Activated naive CD4-positive, alpha-beta T cell treated with anti-CD3 and anti-CD28 coated beads, Interleukin-2, amount 10 ng/mL, durations not matched to agents 7 days and 5 days (primary cell): ENCODE measurements at regions not wholly inside any gene's neighbourhood (a gene's known extent, or its start where the extent isn't known, plus 50 kb on each side); places are given as distances from the start of the nearest gene placed in this dataset.

Experiments used
- CTCF ChIA-PET: fragments of 350-600 bp; sonication (Branson Sonifier 250); formaldehyde crosslinking; loops from one replicate; lab custom pipeline; 2021; ENCODE audit warnings: antibody characterized with exemption; lab: Charles Lee
- DNase-seq: peaks from one replicate; pipeline ENCODE4 v3.0.0-alpha.2; 2020
- H3K27ac Mint-ChIP-seq: one replicate; pipeline ENCODE4 v1.8.0; 2021; ENCODE audit warnings: mild to moderate bottlenecking, moderate library complexity, mixed read lengths
- H3K27me3 Mint-ChIP-seq: one replicate; pipeline ENCODE4 v1.8.0; 2021; ENCODE audit warnings: mild to moderate bottlenecking, mixed read lengths
- H3K36me3 Mint-ChIP-seq: one replicate; pipeline ENCODE4 v1.8.0; 2021; ENCODE audit warnings: mixed read lengths
- H3K4me1 Mint-ChIP-seq: one replicate; pipeline ENCODE4 v1.8.0; 2021; ENCODE audit warnings: mixed read lengths
- H3K4me3 Mint-ChIP-seq: one replicate; pipeline ENCODE4 v1.8.0; 2021; ENCODE audit warnings: mild to moderate bottlenecking, moderate library complexity, mixed read lengths
- H3K9me3 Mint-ChIP-seq: one replicate; pipeline ENCODE4 v1.8.0; 2021; ENCODE audit warnings: mixed read lengths

GRCh38 chr11:70505761-70506657 is 107.7 kb downstream of the CTTN start:
- no peaks in the 10 kb centered on the region for H3K36me3 Mint-ChIP-seq
- CTCF ChIA-PET, result no interaction called here
- H3K27ac Mint-ChIP-seq, result no peak overlapping the region
- no peaks in the 10 kb centered on the region for H3K4me1 Mint-ChIP-seq
- H3K9me3 Mint-ChIP-seq, result no peaks in the 10 kb centered on the region
- no peak for DNase-seq
- H3K4me3 Mint-ChIP-seq, result no peak overlapping the region
- H3K27me3 Mint-ChIP-seq, result no peaks in the 10 kb centered on the region

GRCh38 chr11:70506658-70506970 is 108.3 kb downstream of the CTTN start:
- no peaks in the 10 kb centered on the region for H3K9me3 Mint-ChIP-seq
- no peaks in the 10 kb centered on the region for H3K4me1 Mint-ChIP-seq
- H3K36me3 Mint-ChIP-seq, result no peaks in the 10 kb centered on the region
- CTCF ChIA-PET, result no interaction called here
- DNase-seq, result no peak
- H3K27ac Mint-ChIP-seq, result no peak overlapping the region
- no peaks in the 10 kb centered on the region for H3K27me3 Mint-ChIP-seq
- no peak overlapping the region for H3K4me3 Mint-ChIP-seq

- H3K4me3 Mint-ChIP-seq, result no peak overlapping the region
- no peak for DNase-seq
- CTCF ChIA-PET, result no interaction called here
- no peak overlapping the region for H3K27ac Mint-ChIP-seq
- no peaks in the 10 kb centered on the region for H3K4me1 Mint-ChIP-seq
- H3K27me3 Mint-ChIP-seq, result no peaks in the 10 kb centered on the region
- peaks cover 3% of the 10 kb centered on the region for H3K9me3 Mint-ChIP-seq
- no peaks in the 10 kb centered on the region for H3K36me3 Mint-ChIP-seq
These were observed 108.7 kb downstream of the CTTN start for GRCh38 chr11:70506986-70507385.

GRCh38 chr11:70507466-70508230 is 109.3 kb downstream of the CTTN start:
- Mint-ChIP-seq H3K4me3 (no peak overlapping the region), H3K27me3 (no peaks in the 10 kb centered on the region), H3K27ac (no peak overlapping the region), H3K4me1 (no peaks in the 10 kb centered on the region), H3K36me3 (no peaks in the 10 kb centered on the region), H3K9me3 (peaks cover 10% of the 10 kb centered on the region)
- no peak for DNase-seq
- CTCF ChIA-PET, result no interaction called here

GRCh38 chr11:70508231-70508480 is 109.8 kb downstream of the CTTN start:
- CTCF ChIA-PET, result no interaction called here
- no peak for DNase-seq

GRCh38 chr11:70509476-70509875 is 111.1 kb downstream of the CTTN start:
- Mint-ChIP-seq H3K36me3 (no peaks in the 10 kb centered on the region), H3K4me1 (no peaks in the 10 kb centered on the region), H3K9me3 (peaks cover 19% of the 10 kb centered on the region), H3K27ac (no peak overlapping the region), H3K27me3 (peaks cover 3% of the 10 kb centered on the region), H3K4me3 (no peak overlapping the region)
- DNase-seq, result no peak
- CTCF ChIA-PET, result no interaction called here

More at GRCh38 chr11:70508231-70508480, 109.8 kb downstream of the CTTN start:
- H3K27ac Mint-ChIP-seq, result no peak overlapping the region
- H3K9me3 Mint-ChIP-seq, result peaks cover 15% of the 10 kb centered on the region
- no peaks in the 10 kb centered on the region for H3K4me1 Mint-ChIP-seq
- peaks cover 3% of the 10 kb centered on the region for H3K27me3 Mint-ChIP-seq
- H3K4me3 Mint-ChIP-seq, result no peak overlapping the region
- no peaks in the 10 kb centered on the region for H3K36me3 Mint-ChIP-seq

- DNase-seq, result no peak
- Mint-ChIP-seq H3K27ac (no peak overlapping the region), H3K27me3 (peaks cover 3% of the 10 kb centered on the region), H3K36me3 (no peaks in the 10 kb centered on the region), H3K4me3 (no peak overlapping the region), H3K4me1 (no peaks in the 10 kb centered on the region), H3K9me3 (peaks cover 20% of the 10 kb centered on the region)
- CTCF ChIA-PET, result no interaction called here
These were observed 111.8 kb downstream of the CTTN start for GRCh38 chr11:70510106-70510505.

GRCh38 chr11:70510571-70510970 is 112.2 kb downstream of the CTTN start:
- H3K4me3 Mint-ChIP-seq, result no peak overlapping the region
- H3K4me1 Mint-ChIP-seq, result no peaks in the 10 kb centered on the region
- CTCF ChIA-PET, result no interaction called here
- peaks cover 20% of the 10 kb centered on the region for H3K9me3 Mint-ChIP-seq
- H3K27ac Mint-ChIP-seq, result no peak overlapping the region
- no peak for DNase-seq
- peaks cover 3% of the 10 kb centered on the region for H3K27me3 Mint-ChIP-seq
- no peaks in the 10 kb centered on the region for H3K36me3 Mint-ChIP-seq

- Mint-ChIP-seq H3K4me1 (no peaks in the 10 kb centered on the region), H3K27me3 (peaks cover 3% of the 10 kb centered on the region), H3K9me3 (peaks cover 20% of the 10 kb centered on the region), H3K4me3 (no peak overlapping the region), H3K27ac (no peak overlapping the region), H3K36me3 (no peaks in the 10 kb centered on the region)
- CTCF ChIA-PET, result no interaction called here
- DNase-seq, result no peak
These were observed 113.0 kb downstream of the CTTN start for GRCh38 chr11:70511345-70511744.

GRCh38 chr11:70512716-70513115 is 114.4 kb downstream of the CTTN start:
- Mint-ChIP-seq H3K27ac (no peak overlapping the region), H3K4me1 (no peaks in the 10 kb centered on the region), H3K36me3 (no peaks in the 10 kb centered on the region), H3K4me3 (no peak overlapping the region), H3K9me3 (peaks cover 20% of the 10 kb centered on the region), H3K27me3 (peaks cover 3% of the 10 kb centered on the region)
- no peak for DNase-seq
- CTCF ChIA-PET, result no interaction called here

GRCh38 chr11:70517203-70517602 is 118.9 kb downstream of the CTTN start:
- Mint-ChIP-seq H3K9me3 (peaks cover 14% of the 10 kb centered on the region), H3K4me1 (no peaks in the 10 kb centered on the region), H3K36me3 (no peaks in the 10 kb centered on the region), H3K27me3 (peaks cover 14% of the 10 kb centered on the region), H3K27ac (no peak overlapping the region), H3K4me3 (no peak overlapping the region)
- CTCF ChIA-PET, result no interaction called here
- no peak for DNase-seq

GRCh38 chr11:70517988-70518907 is 119.9 kb downstream of the CTTN start:
- H3K4me3 Mint-ChIP-seq, result no peak overlapping the region
- no peaks in the 10 kb centered on the region for H3K36me3 Mint-ChIP-seq
- no peaks in the 10 kb centered on the region for H3K4me1 Mint-ChIP-seq
- no peak for DNase-seq
- H3K27ac Mint-ChIP-seq, result no peak overlapping the region
- CTCF ChIA-PET, result no interaction called here
- peaks cover 21% of the 10 kb centered on the region for H3K27me3 Mint-ChIP-seq
- peaks cover 4% of the 10 kb centered on the region for H3K9me3 Mint-ChIP-seq

- no peak for DNase-seq
- peaks cover 23% of the 10 kb centered on the region for H3K27me3 Mint-ChIP-seq
- H3K36me3 Mint-ChIP-seq, result no peaks in the 10 kb centered on the region
- H3K27ac Mint-ChIP-seq, result no peak overlapping the region
- no peaks in the 10 kb centered on the region for H3K4me1 Mint-ChIP-seq
- peaks cover 2% of the 10 kb centered on the region for H3K9me3 Mint-ChIP-seq
- no peak overlapping the region for H3K4me3 Mint-ChIP-seq
- CTCF ChIA-PET, result no interaction called here
These were observed 120.8 kb downstream of the CTTN start for GRCh38 chr11:70519117-70519516.

GRCh38 chr11:70521475-70522308 is 123.4 kb downstream of the CTTN start:
- Mint-ChIP-seq H3K9me3 (no peaks in the 10 kb centered on the region), H3K27me3 (peaks cover 33% of the 10 kb centered on the region), H3K4me1 (no peaks in the 10 kb centered on the region), H3K36me3 (no peaks in the 10 kb centered on the region), H3K4me3 (no peak overlapping the region), H3K27ac (no peak overlapping the region)
- no peak for DNase-seq
- CTCF ChIA-PET, result no interaction called here
